NT2/D1 (cell line): ENCODE measurements at regions not wholly inside any gene's neighbourhood (a gene's known extent, or its start where the extent isn't known, plus 50 kb on each side); places are given as distances from the start of the nearest gene placed in this dataset.

Experiments used
- DNase-seq: peaks from one replicate; pipeline ENCODE4 v3.0.0-alpha.2; 2011; ENCODE audit warnings: low read depth, low spot score
- H3K27me3 ChIP-seq: 2 replicates; pipeline ENCODE4 v1.6.0; 2011; ENCODE audit warnings: mild to moderate bottlenecking; ENCODE audit not compliant: insufficient read length, insufficient read depth
- H3K36me3 ChIP-seq: 2 replicates; pipeline ENCODE4 v1.6.1; 2011; ENCODE audit warnings: mild to moderate bottlenecking, low read length, mixed read lengths; ENCODE audit not compliant: insufficient read depth, insufficient read length
- H3K4me1 ChIP-seq: 2 replicates; pipeline ENCODE4 v1.5.1; 2011; ENCODE audit not compliant: insufficient read depth, insufficient read length
- H3K4me3 ChIP-seq: 2 replicates; pipeline ENCODE4 v1.5.1; 2011; ENCODE audit warnings: low read depth; ENCODE audit not compliant: insufficient read length
- H3K9ac ChIP-seq: 2 replicates; pipeline ENCODE4 v1.6.0; 2011; ENCODE audit warnings: low read depth; ENCODE audit not compliant: insufficient read length
- H3K9me3 ChIP-seq: 2 replicates; pipeline ENCODE4 v1.5.1; 2011; ENCODE audit warnings: mild to moderate bottlenecking, low read length; ENCODE audit not compliant: insufficient read depth
- SUZ12 ChIP-seq: IDR thresholded peaks from 2 replicates; pipeline ENCODE4 v1.6.1; 2011; ENCODE audit not compliant: insufficient read length, insufficient read depth; ENCODE audit errors: extremely low read depth
- YY1 ChIP-seq: IDR thresholded peaks from 2 replicates; pipeline ENCODE4 v1.6.1; 2011; ENCODE audit not compliant: insufficient read length, insufficient read depth
- ZNF274 ChIP-seq: IDR thresholded peaks from 2 replicates; pipeline ENCODE4 v1.6.1; 2011; ENCODE audit warnings: mild to moderate bottlenecking, low read depth, low read length

- H3K9ac ChIP-seq = no peak overlapping the region
- no peaks in the 10 kb centered on the region for H3K36me3 ChIP-seq
- TF ChIP-seq YY1 (no peak), ZNF274 (no peak), SUZ12 (no peak)
- no peaks in the 10 kb centered on the region for H3K27me3 ChIP-seq
- no peaks in the 10 kb centered on the region for H3K4me1 ChIP-seq
- H3K4me3 ChIP-seq = no peak overlapping the region
- H3K9me3 ChIP-seq = no peaks in the 10 kb centered on the region
- DNase-seq = peak; percentile 81
Measured at GRCh38 chr2:67846370-67847070, 216.3 kb downstream of the C1D start.

DNA sequence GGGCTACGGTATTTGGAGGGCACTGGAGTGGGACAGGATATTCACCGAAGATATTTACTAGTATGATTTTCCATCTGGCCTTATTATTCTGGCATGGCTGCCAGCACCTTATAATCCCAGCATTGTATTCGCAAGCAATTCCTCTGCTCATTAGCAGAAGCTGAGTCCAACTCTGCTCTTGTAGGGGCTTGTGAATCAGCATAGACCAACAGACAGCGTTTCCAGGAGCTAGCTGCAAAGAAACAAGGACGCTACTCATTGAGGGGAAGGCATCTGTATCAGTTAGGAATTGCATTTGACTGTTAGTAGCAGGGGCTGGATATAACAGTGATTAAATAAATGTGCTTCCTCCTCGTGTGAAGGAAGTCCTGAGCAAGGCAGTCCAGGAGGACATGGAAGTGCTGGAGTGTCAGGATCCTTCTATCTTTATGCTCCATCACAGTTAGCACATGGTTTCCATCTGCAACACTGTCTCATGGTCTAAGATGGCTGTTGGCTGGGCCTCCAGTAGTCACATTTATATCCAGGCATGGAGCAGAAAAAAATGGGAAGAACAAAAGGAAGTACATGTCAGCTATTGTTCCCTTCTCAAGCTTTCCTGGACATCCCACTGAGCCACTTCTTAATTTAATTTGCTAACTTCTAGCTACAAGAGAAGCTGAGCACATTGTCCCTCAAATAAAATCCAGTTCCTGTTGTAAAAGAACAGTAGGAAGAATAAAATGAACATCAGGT lies 214.1 kb downstream of the C1D start:
- no peak for TF ChIP-seq YY1
- TF ChIP-seq ZNF274 = no peak
- TF ChIP-seq SUZ12 = no peak
- no peaks in the 10 kb centered on the region for H3K4me1 ChIP-seq
- H3K4me3 ChIP-seq = no peak overlapping the region
- no peaks in the 10 kb centered on the region for H3K36me3 ChIP-seq
- no peaks in the 10 kb centered on the region for H3K27me3 ChIP-seq
- no peak for DNase-seq
- no peak overlapping the region for H3K9ac ChIP-seq
- no peaks in the 10 kb centered on the region for H3K9me3 ChIP-seq

DNA sequence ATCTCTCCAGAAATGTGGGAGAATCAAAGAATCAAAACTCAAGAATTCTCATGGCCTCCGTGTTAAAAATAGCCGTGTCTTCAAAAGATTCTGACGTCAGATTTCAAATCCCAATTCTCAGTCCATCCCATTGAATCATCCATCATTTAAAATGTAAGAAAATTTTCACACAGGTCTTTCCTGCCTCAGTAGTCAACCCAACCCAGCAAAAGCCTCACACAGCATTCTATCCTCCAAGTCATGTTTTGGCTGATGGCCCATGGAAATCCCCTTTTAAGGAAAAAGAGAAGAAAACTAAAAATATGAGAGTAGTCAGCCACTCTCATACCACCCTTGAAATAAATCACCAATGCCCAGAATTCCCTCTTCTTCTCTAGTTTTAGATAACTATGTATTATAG lies 211.8 kb downstream of the C1D start:
- no peak for TF ChIP-seq YY1
- TF ChIP-seq SUZ12 = no peak
- no peak for TF ChIP-seq ZNF274
- Histone ChIP-seq H3K27me3 (no peaks in the 10 kb centered on the region), H3K4me1 (no peaks in the 10 kb centered on the region), H3K9ac (no peak overlapping the region), H3K9me3 (no peaks in the 10 kb centered on the region), H3K4me3 (no peak overlapping the region), H3K36me3 (no peaks in the 10 kb centered on the region)
- DNase-seq = no peak

DNA sequence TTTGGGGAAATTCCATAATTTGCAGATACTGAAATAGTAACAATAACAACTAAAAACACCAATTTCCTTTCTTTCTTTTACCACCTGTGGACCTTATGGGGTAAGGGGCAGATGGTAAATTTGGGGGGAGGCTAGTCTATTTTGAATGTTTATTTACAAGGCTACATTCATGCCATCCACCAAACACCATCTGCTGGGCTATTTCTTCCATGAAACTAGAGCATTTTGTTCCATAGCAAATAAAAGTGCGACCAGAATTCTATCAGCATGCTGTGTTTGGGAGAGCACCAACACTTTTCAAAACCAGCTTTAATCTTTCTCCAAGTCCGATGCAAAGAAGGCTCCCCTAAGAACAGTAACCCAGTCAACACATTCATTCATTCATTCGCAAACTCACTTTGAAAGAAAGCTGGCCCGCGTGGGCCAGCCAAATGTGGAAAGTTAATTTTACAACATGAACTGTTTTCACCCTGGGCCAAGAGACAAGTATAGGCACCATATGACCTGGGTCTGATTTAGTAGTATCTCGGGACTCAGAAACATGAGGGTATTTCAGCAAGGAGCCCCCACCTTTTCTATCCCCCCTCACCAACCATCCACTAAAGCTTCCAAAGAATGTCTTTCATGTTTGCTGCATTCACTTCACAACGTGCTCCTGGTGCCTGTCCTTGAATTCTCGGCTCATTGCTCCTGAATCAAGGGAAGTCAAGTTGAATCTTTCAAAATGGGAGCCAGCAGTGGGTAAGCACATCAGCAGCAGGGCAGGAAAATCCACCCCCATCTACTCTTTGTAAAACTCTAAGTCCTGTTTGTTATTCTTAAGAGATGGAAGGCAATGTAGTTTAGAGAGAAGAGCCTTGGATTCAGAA lies 210.6 kb downstream of the C1D start:
- peak; percentile 28 for DNase-seq
- no peaks in the 10 kb centered on the region for H3K4me1 ChIP-seq
- TF ChIP-seq ZNF274 = no peak
- no peak for TF ChIP-seq YY1
- TF ChIP-seq SUZ12 = no peak
- H3K9me3 ChIP-seq = no peaks in the 10 kb centered on the region
- no peak overlapping the region for H3K9ac ChIP-seq
- no peaks in the 10 kb centered on the region for H3K36me3 ChIP-seq
- H3K27me3 ChIP-seq = no peaks in the 10 kb centered on the region
- no peak overlapping the region for H3K4me3 ChIP-seq

DNA sequence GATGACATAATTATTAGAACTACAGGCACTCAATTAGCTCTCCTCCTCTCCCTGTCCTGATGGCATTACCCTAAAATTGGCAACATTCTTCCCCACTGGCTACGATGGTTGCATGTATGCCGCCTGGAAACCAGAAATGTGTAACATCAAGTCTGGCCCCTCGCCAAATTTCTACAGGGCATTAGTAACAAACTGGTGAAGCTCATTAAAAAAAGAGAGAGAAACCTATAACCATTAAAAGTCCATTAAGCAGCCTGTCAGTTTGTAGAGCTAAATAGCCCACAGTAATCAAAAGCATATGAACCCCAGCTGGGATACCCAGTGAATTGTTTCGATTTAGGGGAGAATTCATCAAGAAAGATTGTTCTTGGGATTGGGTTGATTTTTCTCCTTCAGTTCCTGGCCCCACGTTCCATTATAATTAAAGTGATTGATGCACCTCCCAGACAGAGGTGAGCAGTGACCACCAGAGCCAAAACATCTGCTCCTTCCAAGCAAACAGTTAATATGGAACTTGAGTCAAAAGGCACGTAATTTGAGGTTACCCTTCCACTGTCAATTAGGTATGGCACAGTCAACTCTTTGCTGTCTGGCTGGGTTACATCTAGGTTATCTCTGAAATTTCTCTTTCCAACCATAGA lies 208.6 kb downstream of the C1D start:
- H3K9me3 ChIP-seq = no peaks in the 10 kb centered on the region
- no peaks in the 10 kb centered on the region for H3K36me3 ChIP-seq
- H3K4me3 ChIP-seq = no peak overlapping the region
- H3K4me1 ChIP-seq = no peaks in the 10 kb centered on the region
- no peak for TF ChIP-seq ZNF274
- no peak for TF ChIP-seq SUZ12
- no peak for TF ChIP-seq YY1
- no peak for DNase-seq
- no peak overlapping the region for H3K9ac ChIP-seq
- no peaks in the 10 kb centered on the region for H3K27me3 ChIP-seq

DNA sequence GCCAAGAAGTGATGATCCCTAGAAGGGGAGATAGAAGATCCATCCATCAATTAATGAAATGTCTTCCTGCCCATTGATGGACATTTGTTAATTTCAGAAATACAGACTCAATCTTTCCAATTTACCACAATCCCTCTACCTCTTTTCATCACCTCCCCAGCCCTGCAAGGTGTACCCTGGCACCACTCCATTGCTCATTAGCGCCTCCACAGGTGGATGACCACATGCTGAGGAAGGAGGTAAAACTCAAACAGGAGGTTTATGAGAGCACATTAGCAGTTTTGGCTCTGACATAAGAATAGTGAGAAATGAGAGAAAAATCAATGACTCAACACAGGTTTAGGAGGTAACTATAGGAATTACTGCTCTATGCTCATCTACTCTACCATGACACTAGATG lies 208.0 kb downstream of the C1D start:
- H3K27me3 ChIP-seq = no peaks in the 10 kb centered on the region
- TF ChIP-seq YY1 = no peak
- no peak for TF ChIP-seq ZNF274
- no peak for TF ChIP-seq SUZ12
- no peaks in the 10 kb centered on the region for H3K9me3 ChIP-seq
- no peak overlapping the region for H3K4me3 ChIP-seq
- no peak for DNase-seq
- no peaks in the 10 kb centered on the region for H3K4me1 ChIP-seq
- H3K9ac ChIP-seq = no peak overlapping the region
- H3K36me3 ChIP-seq = no peaks in the 10 kb centered on the region
